GM18870 (cell line): ENCODE measurements at regions not wholly inside any gene's neighbourhood (a gene's known extent, or its start where the extent isn't known, plus 50 kb on each side); places are given as distances from the start of the nearest gene placed in this dataset.
A peak's percentile ranks its signal among the peaks of the same experiment; 100 is the strongest.

Source experiments
- ATAC-seq: cut with Tn5 transposase; IDR thresholded peaks from one replicate; pipeline ENCODE4 v1.9.1; 2021; ENCODE audit warnings: moderate library complexity; ENCODE audit not compliant: unreplicated experiment

DNA sequence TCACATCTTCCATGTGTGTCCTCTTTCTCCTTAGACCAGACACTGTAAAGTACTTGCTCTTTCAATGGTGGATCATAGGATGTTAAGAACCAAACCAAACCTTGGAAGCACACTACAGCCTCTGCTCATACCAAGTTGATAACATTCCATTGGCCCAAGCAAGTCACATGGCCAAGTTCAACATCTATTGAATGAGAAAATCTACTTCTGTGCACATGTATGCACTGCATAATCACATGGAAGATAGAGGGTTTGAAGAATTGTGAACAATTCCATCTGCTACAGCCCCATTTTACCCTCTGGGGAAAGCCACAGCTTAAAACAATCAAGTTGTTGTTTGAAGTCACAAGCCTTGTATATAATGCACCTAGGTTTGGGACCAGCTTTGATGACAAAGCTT lies 68.2 kb downstream of the MFAP3 start:
- ATAC-seq: no peak

DNA sequence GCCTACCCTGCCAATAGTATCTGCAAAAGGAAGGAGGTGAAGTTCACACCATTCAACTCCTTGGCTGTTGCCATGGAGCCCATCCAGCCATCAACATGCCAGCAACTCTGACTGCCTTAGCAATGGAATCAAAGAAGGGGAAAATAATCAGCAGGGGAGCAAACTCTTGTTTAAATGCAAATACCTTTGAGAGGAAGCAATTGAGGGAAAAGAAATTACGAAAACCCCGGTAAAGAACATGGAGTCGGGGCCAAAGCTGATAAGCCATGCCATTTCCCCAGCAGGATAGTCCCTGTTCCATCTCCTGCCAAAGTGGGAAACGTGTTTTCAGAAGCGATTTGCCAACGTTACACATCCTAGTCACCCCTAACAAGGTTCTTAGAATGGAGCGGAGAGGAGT lies 69.0 kb downstream of the MFAP3 start:
- ATAC-seq: no peak

DNA sequence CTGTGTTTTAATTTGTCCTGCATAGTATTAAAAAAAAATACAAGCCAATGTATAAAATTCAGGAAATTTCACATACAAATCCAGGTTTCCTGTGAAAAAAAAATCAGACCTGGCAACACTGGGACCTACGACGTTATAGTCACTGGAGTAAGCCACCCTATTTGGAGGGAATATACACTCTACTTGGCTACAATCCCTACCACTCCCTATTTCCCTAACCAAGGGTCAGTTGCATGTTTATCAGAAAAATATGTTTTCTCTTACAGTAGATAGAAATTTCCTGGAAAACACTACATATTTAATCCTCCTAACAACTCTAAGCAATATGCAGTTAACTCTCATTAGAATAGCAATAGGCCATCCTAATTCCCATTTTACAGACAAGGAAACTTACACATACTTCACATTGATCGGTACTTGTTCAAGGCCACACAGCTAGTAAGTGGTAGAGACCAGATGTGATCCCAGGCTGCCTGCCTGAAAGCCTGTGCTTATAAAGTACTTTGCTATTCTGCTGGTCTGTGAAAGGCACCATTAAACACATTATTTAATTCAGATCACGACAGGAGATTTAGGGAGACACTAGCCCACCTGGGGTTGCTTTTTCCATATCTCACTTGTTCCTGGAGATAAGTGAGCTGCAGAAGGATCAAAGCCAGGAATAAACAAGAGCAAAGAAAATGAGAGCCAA lies 70.8 kb downstream of the MFAP3 start:
- no peak for ATAC-seq

DNA sequence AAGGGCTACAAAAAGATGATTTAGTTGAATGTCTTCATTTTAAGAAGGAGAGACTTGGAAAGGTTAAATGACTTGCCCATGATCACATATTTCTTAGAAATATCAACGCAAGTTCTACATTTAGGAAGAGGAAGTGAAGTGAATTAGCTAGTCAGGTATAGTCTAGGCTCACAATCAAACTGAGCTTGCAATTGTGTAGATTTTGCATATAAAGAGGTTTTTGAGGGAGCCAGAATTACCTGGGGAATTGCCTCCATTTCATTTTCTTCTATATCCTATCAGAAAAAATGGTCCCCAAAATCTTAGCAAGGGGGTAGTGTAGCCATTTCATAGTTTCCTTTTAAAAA lies 71.3 kb downstream of the MFAP3 start:
- no peak for ATAC-seq

DNA sequence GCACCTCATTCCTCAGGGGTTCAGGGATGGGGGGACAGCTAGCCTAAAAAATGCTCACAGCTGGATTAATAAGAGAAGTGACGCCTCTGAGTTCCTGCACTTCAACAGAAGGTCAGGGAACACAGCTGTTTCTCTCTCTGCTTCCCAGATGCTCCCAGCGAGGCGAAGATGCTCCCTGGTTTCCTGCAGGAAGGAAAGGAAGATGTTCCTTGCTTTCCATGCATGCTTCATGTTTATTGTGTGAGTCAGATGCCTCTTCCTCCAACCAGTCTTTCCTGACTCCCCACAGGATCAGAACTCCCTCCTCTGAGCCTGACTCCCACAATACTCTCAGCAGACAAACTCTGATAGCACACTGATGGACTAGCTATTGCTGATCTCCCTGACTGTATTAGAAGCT lies 71.9 kb downstream of the MFAP3 start:
- ATAC-seq: no peak

DNA sequence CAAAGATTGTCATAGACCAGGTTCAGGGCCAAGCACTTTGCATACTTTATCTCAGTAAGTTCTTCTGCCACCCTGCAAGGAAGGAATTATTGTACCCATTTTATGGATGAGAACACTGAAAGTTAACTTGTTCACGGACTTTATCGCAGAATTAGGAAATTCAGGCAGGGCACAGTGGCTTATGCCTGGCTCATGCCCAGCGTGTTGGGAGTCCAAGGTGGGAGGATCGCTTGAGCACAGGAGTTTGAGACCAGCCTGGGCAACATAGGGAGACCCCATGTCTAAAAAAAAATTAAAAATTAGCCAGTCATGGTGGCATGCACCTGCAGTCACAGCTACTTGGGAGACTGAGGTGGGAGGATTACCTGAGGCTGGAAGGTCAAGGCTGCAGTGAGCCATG lies 72.4 kb downstream of the MFAP3 start:
- ATAC-seq: no peak

DNA sequence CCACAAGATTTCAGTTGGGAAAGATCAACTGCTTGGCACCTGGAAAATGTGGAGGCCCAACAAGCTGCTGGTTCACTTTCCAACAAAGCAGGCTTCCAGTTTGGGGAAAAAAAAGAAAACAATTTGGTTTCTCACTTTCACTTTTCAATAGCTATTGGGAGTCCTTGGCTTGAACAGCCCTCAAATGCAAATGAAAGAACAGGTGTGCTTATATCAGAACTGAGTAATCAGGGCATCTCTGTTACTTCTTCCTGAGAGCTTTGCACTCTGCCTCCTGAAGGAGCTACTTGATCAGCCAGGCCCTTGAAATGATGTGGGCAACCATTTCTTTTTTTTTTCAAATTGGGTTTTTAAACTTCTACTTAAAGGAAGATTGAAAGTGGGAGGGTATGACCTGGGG lies 73.5 kb downstream of the MFAP3 start:
- peak; percentile 71 for ATAC-seq

DNA sequence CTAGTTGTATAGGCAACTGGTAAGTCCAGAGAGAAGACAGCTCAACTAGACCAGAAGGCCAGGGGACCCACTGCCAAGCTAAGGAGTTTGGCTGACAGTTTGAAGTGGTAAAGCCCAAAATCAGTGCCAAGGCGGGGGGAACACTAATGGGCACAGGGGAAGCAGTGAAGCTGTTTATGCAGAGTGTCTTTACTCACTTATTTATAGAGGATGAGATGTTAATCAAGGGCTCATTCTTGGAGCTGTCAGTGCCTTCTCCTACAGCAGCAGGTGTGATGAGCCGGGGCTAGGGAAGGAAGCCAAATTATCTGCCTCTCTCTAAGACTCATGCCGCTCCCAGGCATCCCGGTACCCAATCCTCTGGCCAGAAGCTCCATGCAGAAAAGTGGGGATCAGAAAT lies 75.2 kb upstream of the GALNT10 start:
- ATAC-seq: no peak

DNA sequence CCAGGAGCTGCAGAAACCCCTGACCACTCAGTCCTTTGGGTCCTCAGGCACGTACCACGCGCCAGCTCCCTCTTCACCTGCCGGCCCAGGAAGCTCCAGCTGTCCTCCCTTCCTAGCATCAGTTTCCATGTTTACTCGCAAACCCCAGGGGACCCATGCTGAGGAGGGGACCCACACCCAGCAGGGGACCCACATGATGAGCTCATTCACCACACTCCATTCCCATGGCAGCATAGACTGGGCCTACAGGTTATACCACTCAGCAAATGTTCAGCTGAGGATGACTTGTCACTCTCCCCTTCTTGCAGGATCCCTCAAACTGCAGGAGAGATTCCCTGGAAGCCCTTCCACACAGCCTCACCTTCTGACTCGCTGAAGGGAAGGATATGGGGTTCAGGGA lies 73.5 kb upstream of the GALNT10 start:
- no peak for ATAC-seq

DNA sequence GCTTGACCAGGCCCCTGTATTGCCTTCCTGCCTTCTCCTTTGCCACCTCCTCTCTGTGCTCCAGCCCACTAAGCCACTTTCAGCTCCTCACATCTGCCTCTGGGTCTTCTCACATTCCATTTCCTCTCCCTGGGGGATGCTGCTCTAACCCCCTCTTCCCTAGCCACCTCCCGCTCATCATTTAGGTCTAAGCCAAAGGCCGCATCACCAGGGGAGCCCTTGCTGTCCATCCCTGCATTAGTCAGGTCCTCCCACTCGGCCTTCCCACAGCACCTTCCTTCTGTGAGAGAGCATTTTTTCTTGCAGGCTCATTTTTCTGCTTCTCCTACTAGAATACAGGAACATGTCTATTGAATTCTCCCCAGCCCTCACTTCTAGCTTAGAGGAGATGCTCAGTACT lies 72.6 kb upstream of the GALNT10 start:
- ATAC-seq: no peak

DNA sequence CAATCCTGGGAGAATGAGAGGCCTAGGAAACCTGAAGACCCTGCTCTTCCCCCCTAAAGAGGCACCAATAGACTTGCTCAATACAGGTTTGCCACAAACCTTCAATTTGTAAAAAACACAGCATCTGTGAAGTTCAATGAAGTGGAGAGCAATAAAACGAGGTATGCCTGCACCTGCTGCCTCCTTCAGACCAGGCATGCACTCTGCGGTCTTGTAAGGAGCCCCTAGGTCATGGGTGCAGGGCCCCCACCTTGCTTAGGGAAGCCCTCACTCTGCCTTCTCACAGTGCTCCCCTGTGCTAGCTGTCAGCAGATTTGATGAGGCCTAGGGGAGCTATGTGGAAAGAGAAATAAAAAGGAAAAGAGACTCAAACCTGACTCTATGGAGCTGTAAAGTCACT lies 72.1 kb upstream of the GALNT10 start:
- no peak for ATAC-seq

DNA sequence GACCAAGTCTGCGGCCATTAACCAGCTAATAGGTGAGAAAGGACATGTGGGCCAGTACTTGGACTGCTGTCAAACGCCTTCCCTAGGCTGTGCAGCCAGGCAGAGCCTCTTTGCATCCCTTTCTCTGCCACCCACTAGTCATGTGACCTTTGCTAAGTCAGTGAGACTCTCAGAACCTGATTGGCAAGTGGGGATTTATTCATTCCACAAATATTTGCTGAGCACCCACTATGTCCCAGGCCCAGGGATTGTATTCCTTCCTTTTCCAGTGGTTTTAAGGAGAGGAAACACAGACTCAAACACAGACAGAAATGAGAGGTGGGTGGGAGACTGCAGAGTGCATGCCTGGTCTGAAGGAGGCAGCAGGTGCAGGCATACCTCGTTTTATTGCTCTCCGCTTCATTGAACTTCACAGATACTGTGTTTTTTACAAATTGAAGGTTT lies 71.6 kb upstream of the GALNT10 start:
- no peak for ATAC-seq

DNA sequence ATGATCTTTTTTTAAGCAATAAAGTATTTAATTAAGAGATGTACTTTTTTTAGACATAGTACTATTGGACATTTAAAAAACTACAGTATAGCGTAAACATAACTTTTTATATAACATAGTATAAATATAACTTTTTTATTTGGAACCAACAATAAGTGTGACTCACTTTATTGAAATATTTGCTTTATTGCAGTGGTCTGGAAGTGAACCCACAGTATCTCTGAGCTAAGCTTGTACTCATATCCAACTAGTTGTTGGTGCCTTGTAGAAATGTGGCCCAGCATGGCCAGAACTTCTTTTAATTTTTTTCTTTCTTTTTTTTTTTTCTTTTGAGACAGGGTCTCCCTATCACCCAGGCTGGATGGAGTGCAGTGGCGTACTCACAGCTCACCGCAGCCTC lies 61.5 kb upstream of the GALNT10 start:
- no peak for ATAC-seq

DNA sequence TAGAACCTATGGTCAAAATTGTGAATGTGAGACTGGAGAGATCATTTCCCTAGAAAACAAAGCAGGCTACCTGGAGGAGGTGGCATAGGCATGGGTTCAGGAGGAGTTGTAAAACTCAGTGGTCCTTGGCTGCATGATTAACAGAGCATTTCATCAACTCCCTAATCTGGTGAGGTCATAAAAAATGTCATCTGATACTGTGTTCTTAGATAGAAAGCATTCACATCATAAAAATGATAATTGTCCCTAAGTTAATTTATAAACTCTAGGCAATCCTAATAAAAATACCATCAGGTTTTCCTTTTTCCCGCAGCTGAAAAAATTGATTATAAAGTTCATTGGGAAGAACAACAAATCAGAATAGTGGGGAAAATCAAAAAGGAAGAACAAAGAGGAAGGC lies 60.6 kb upstream of the GALNT10 start:
- ATAC-seq: no peak

DNA sequence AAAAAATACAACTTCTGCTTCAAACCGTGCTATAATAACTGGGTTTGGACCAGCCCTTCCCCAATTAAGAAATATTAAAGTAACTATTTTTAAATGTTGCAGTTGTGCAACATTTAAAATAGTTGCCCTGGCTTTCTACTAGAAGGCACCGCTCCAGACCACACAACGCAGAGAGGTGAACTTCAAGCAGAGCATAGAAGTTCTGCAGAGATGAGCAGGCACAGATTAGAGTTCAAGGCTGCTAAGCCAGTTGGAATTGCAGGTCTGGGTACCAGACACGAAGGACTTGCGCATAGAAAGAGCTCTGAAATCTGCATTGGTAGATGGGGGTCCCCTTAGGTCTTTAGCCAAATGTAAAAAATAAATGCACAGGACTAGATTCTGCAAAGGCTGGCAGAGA lies 58.7 kb upstream of the GALNT10 start:
- ATAC-seq: no peak

DNA sequence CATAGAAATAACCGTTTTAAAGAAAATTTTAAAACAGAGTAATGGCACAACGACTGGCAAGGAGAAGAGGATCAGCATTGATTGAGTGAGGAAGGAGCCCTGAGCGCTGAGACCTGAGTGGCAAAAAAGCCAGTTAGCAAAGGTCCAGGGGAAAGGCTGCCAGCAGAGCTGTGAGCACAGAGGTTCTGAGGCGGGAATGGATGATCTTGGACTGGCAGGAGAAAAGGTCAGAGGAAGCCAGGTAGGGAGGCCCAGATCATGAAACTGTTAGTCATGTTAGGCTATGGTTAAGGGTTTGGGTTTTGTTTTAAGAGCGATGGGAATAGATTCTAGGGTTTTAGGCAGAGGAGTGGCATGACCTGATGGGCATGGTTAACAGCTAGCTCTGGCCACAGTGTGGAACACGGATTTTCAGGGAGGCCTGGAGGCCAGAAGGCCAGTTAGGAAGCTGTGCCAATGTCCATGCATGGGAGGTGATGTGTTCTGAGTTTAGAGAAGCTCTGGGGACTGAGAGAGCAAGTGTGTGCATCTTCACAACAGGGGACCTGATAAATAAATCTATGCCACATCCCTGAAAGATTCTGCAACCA lies 57.7 kb upstream of the GALNT10 start:
- no peak for ATAC-seq

DNA sequence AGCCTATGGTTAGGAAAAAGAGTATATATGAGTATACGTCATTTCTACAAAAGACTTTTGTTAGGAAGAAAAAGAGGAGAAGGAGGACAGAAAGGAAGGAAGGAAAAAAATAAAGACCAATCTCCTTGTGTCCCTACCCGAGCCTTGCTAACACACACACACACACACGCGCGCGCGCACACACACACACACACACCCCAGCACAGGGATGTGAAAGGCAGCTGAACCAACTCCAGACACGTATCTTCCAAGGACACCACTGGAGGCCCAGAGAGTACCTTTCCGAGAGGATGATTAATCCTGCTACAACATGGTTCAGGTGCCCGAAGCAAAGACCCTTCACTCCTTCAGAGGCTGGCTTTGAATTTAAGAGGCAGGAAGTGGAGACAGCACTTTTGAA lies 56.9 kb upstream of the GALNT10 start:
- no peak for ATAC-seq

DNA sequence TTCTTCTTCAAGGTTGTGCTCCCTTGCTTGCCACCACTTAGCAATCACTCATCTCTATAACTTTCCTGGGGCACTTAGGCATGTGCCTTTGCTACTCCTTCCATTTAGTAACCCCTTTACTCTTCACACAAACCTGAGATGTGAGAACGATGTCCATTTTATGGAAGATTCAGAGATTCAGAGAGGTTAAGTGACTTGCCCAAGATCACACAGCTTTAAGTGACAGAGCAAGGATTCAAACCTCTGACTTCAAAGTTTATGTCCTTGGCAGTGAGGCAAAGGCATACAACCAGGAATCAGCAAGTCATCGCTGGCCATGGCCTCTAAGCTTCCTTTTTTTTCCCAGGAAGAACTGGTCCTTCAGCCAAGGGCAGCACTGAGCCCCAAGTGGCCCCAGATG lies 56.0 kb upstream of the GALNT10 start:
- no peak for ATAC-seq

DNA sequence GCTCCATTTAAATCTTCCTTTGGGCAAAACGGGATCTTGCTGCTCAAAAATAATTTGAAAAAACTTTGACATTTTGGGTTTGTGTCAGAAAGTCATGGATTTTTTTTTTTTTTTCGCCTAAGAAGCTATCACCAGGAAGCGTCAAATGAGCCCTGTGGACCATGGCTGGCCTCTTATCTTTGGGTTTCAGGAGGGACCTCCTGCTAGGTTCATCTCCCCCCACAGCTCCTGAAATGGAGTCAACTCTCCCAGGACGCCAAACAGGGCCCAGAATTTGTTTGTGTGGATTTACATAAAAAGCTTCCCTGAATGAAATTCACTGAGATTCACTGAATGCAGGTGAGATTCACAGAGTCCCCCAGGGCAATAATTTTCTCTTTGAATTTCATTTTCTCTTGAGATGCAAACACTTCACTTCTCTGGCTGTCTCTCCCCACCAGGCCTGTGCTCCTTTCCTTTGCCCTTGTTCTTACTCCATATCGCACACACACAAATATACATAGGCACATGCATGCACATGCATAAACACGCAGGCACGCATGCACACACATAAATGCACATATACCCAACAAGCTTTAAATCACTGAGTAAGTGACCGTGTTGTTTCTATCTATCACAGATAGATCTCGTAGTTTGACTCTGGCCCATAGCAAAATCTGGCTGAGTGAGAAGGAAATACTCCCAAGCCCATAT lies 55.3 kb upstream of the GALNT10 start:
- no peak for ATAC-seq

DNA sequence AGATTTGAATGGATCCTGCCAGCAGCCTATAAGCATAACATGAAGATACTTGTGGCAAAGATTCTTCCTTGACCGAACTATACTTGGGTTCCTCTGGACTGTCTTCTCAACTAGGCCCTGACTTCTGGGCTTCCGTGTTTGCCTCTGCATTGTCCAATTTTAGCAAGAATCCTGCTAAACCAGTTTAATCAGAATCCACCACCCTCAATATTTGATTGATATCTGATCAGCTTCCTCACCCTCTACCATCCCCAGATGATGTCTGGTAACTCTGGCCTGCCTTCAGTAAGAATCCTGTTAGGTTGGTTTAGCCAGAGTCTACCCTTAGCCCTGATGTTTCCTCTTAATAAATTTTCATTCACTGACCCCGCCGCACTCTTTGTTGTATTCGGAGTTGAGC lies 54.4 kb upstream of the GALNT10 start:
- ATAC-seq: no peak

DNA sequence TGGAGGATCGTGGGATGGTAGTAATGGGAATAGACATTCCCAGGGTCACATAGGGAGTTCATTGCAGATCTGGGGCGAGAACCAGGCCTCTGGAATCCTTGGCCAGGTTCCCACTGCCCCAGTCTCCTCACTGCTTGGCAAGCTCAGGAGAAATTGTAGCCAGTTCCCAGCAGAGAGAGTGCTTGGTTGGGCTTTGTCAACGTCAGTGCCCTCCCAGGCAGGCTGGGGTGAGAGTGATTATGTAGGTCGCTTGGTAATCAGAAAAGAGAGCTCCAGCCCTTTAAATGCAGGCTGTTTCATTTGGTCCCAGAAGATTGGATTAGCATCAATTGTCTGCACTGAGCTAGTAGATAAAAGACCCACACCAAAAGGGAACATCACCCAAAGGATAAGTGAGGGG lies 51.8 kb upstream of the GALNT10 start:
- no peak for ATAC-seq

DNA sequence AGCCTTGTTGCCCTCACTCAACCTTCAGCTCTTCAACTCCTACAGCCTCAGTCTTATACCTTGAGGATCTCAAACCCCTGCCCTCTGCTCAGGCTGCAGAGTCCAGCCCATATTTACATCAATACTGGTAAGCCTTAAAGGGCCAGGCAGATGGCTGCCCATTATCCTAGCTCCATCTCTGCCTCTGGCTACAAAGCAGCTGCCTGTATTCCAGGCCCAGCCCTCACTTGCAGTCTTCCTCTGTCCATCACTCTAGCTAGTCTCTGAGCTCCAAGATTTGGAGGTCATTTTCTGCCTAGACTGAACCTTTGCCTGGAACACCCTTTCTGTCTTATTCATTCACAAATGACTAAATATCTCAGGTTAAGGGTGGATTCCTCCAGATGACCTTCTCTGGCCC lies 50.2 kb upstream of the GALNT10 start:
- ATAC-seq: no peak
